Smooth muscle cell (in vitro differentiated cells): ENCODE measurements at regions not wholly inside any gene's neighbourhood (a gene's known extent, or its start where the extent isn't known, plus 50 kb on each side); places are given as distances from the start of the nearest gene placed in this dataset.

Source experiments
- DNase-seq: peaks from one replicate; lab custom pipeline; 2025; ENCODE audit not compliant: unreplicated experiment; lab: John Stamatoyannopoulos, UW
- H2AFZ ChIP-seq: fragments of 200-600 bp; sonication (generic); 2 replicates; pipeline ENCODE4 v1.6.0; 2016; ENCODE audit warnings: antibody characterized with exemption, low read depth, mild to moderate bottlenecking
- H3F3A ChIP-seq: fragments of 200-600 bp; sonication (generic); 2 replicates; pipeline ENCODE4 v1.6.0; 2017; ENCODE audit warnings: antibody characterized with exemption, low read depth
- H3K27ac ChIP-seq: fragments of 200-600 bp; sonication (generic); 2 replicates; pipeline ENCODE4 v1.5.1; 2016; ENCODE audit warnings: low read depth, mild to moderate bottlenecking
- H3K27me3 ChIP-seq: fragments of 200-600 bp; sonication (generic); 2 replicates; pipeline ENCODE4 v1.6.1; 2016; ENCODE audit warnings: low read depth, mild to moderate bottlenecking
- H3K36me3 ChIP-seq: fragments of 200-600 bp; sonication (generic); 2 replicates; pipeline ENCODE4 v1.5.1; 2016; ENCODE audit warnings: low read depth
- H3K4me1 ChIP-seq: fragments of 200-600 bp; sonication (generic); 2 replicates; pipeline ENCODE4 v1.5.1; 2016; ENCODE audit warnings: low read depth
- H3K4me2 ChIP-seq: fragments of 200-600 bp; sonication (generic); 2 replicates; pipeline ENCODE4 v1.6.0; 2016; ENCODE audit warnings: mild to moderate bottlenecking
- H3K4me3 ChIP-seq: fragments of 200-600 bp; sonication (generic); 2 replicates; pipeline ENCODE4 v1.5.1; 2016; ENCODE audit warnings: mild to moderate bottlenecking
- H3K79me2 ChIP-seq: fragments of 200-600 bp; sonication (generic); 2 replicates; pipeline ENCODE4 v1.6.0; 2016; ENCODE audit warnings: low read depth, mild to moderate bottlenecking
- H3K9ac ChIP-seq: fragments of 200-600 bp; sonication (generic); 2 replicates; pipeline ENCODE4 v1.6.0; 2016; ENCODE audit warnings: low read depth
- H3K9me3 ChIP-seq: fragments of 200-600 bp; sonication (generic); replicated peaks from 2 replicates; pipeline ENCODE4 v1.5.1; 2016; ENCODE audit warnings: low read depth
- H4K20me1 ChIP-seq: fragments of 200-600 bp; sonication (generic); 2 replicates; pipeline ENCODE4 v1.6.0; 2016; ENCODE audit warnings: low read depth
- CTCF ChIP-seq: fragments of 200-600 bp; sonication (generic); IDR thresholded peaks from 2 replicates; pipeline ENCODE4 v1.5.1; 2017; ENCODE audit warnings: borderline replicate concordance, mild to moderate bottlenecking, antibody characterized with exemption; ENCODE audit not compliant: insufficient read depth, poor library complexity, severe bottlenecking
- WGBS: methylation state at CpG from one replicate; pipeline ENCODE4 v1.1.7; 2016; ENCODE audit warnings: low lambda C conversion rate; 5-methylcytosine and 5-hydroxymethylcytosine counted together

GRCh38 chr13:107736731-107737130 lies 478.6 kb downstream of the LIG4 start:
- 99% methylated on average over 2 of the region's 2 CpGs for WGBS
- no peaks in the 10 kb centered on the region for H3K79me2 ChIP-seq

GRCh38 chr13:107736170-107736569 lies 479.2 kb downstream of the LIG4 start:
- no peaks in the 10 kb centered on the region for H3F3A ChIP-seq
- H3K9me3 ChIP-seq, result no peaks in the 10 kb centered on the region
- no peak overlapping the region for H3K4me2 ChIP-seq
- no peaks in the 10 kb centered on the region for H3K4me1 ChIP-seq
- no peaks in the 10 kb centered on the region for H3K79me2 ChIP-seq
- 78% methylated on average over 11 of the region's 11 CpGs for WGBS
- no peaks in the 10 kb centered on the region for H3K27me3 ChIP-seq
- no peak for TF ChIP-seq CTCF
- no peak for DNase-seq
- H4K20me1 ChIP-seq, result no peaks in the 10 kb centered on the region
- no peaks in the 10 kb centered on the region for H3K36me3 ChIP-seq
- H2AFZ ChIP-seq, result no peak overlapping the region
- no peak overlapping the region for H3K4me3 ChIP-seq
- H3K27ac ChIP-seq, result no peak overlapping the region
- no peak overlapping the region for H3K9ac ChIP-seq

More at GRCh38 chr13:107736731-107737130, 478.6 kb downstream of the LIG4 start:
- no peak overlapping the region for H3K4me3 ChIP-seq
- H3K9ac ChIP-seq, result no peak overlapping the region
- H3K27me3 ChIP-seq, result no peaks in the 10 kb centered on the region
- no peak overlapping the region for H3K27ac ChIP-seq
- H2AFZ ChIP-seq, result no peak overlapping the region
- H3K4me2 ChIP-seq, result no peak overlapping the region
- no peak for DNase-seq
- H3K9me3 ChIP-seq, result no peaks in the 10 kb centered on the region
- no peaks in the 10 kb centered on the region for H4K20me1 ChIP-seq
- no peaks in the 10 kb centered on the region for H3F3A ChIP-seq
- no peaks in the 10 kb centered on the region for H3K36me3 ChIP-seq
- no peak for TF ChIP-seq CTCF
- no peaks in the 10 kb centered on the region for H3K4me1 ChIP-seq

DNA sequence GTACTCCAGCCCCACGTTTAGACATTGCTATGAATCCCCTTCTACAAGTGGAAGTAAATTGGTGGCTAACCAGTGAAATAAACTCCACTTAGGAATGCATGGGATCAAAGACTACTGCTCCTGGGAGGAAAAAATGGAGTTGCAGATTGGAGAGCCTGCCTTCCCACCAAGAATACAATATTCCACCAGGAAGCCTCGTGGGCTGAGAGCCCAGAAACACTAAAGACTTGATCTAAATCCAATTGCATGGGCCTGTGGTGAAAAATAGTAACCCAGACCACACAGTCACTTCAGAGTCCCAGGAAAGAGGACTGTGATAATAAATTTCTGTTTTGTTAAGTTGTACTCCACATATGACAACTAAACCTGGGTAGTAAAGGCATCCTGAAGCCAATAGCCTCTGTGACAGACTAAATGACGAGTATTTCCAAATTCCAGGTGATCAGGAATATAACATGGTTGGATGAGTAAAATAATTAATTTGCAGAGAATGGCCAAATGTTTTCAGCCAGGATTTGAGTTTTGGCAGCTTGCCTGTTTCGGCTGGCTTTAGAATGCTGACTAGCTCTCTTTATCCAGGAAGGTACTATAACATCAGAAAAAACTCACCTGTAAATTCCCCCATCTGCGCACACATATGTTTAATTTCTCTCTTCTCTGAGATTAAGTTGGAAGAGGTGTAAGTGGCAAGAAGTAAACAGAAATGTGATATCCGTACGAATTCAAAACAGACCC lies 480.3 kb downstream of the LIG4 start:
- no peak for DNase-seq
- H3K9ac ChIP-seq, result no peak overlapping the region
- H3K36me3 ChIP-seq, result no peaks in the 10 kb centered on the region
- no peaks in the 10 kb centered on the region for H3K79me2 ChIP-seq
- no peaks in the 10 kb centered on the region for H3K4me1 ChIP-seq
- H3F3A ChIP-seq, result no peaks in the 10 kb centered on the region
- no peak for TF ChIP-seq CTCF
- no peak overlapping the region for H3K4me3 ChIP-seq
- no peaks in the 10 kb centered on the region for H3K9me3 ChIP-seq
- no peak overlapping the region for H3K27ac ChIP-seq
- H3K4me2 ChIP-seq, result no peak overlapping the region
- no peak overlapping the region for H2AFZ ChIP-seq
- H4K20me1 ChIP-seq, result no peaks in the 10 kb centered on the region
- H3K27me3 ChIP-seq, result no peaks in the 10 kb centered on the region
- 87% methylated on average over 7 of the region's 7 CpGs for whole genome bisulfite sequencing

DNA sequence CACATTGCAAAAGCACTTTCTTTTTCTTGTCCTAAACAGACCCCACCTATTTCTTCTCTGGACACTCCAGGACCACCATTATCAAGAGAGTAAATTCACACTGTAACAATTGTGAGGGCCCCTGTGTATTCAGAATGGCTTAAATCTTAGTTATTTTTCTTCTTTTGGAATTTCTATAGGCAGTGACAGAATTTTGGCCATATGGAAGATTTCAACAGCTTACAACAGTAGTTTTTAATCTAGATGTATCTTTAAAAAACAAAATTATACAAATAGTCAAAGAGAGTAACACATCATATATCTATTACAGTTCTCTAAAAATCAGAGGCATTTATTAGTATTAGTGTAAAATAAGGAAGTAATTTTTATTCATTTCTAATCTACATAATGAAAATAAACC lies 482.1 kb downstream of the LIG4 start:
- Histone ChIP-seq H3K79me2 (no peaks in the 10 kb centered on the region), H2AFZ (no peak overlapping the region), H3F3A (no peaks in the 10 kb centered on the region), H3K4me2 (no peak overlapping the region), H3K4me3 (no peak overlapping the region), H3K4me1 (no peaks in the 10 kb centered on the region), H3K9me3 (no peaks in the 10 kb centered on the region), H3K36me3 (no peaks in the 10 kb centered on the region), H4K20me1 (no peaks in the 10 kb centered on the region), H3K27ac (no peak overlapping the region), H3K27me3 (no peaks in the 10 kb centered on the region), H3K9ac (no peak overlapping the region)
- no peak for DNase-seq
- no peak for TF ChIP-seq CTCF
